DMS53 treated with DMSO at 0.1 percent for 48 hours (cell line): ENCODE measurements at regions not wholly inside any gene's neighbourhood (a gene's known extent, or its start where the extent isn't known, plus 50 kb on each side); places are given as distances from the start of the nearest gene placed in this dataset.
"Not testable (repeated sequence)": the region's sequence is repeated elsewhere in the genome, so short reads cannot be mapped to it uniquely, and the experiment has no call there.

Source experiments
- DNase-seq: peaks from one replicate; lab custom pipeline; 2025; ENCODE audit not compliant: unreplicated experiment; lab: John Stamatoyannopoulos, UW

GRCh38 chr6:168193816-168194721, 115.1 kb upstream of the FRMD1 start:
- DNase-seq = peak; percentile 74

- DNase-seq = no peak
Measured at GRCh38 chr6:168192901-168193815, 114.1 kb upstream of the FRMD1 start.

- DNase-seq = no peak
Measured at GRCh38 chr6:168192195-168192900, 113.3 kb upstream of the FRMD1 start.

- DNase-seq = no peak
Measured at GRCh38 chr6:168190646-168191443, 111.8 kb upstream of the FRMD1 start.

- DNase-seq = no peak
Measured at GRCh38 chr6:168190014-168190405, 111.0 kb upstream of the FRMD1 start.

- DNase-seq = no peak
Measured at GRCh38 chr6:168189200-168190013, 110.4 kb upstream of the FRMD1 start.

GRCh38 chr6:168188369-168189199, 109.6 kb upstream of the FRMD1 start:
- no peak for DNase-seq

GRCh38 chr6:168186438-168186837, 107.4 kb upstream of the FRMD1 start:
- no peak for DNase-seq

- DNase-seq = not testable (repeated sequence)
Measured at GRCh38 chr6:168186018-168186417, 107.0 kb upstream of the FRMD1 start.

GRCh38 chr6:168184701-168185100, 105.7 kb upstream of the FRMD1 start:
- no peak for DNase-seq

- DNase-seq = no peak
Measured at GRCh38 chr6:168183613-168183970, 104.6 kb upstream of the FRMD1 start.

GRCh38 chr6:168182908-168183612, 104.0 kb upstream of the FRMD1 start:
- DNase-seq = no peak

- no peak for DNase-seq
Measured at GRCh38 chr6:168182366-168182765, 103.4 kb upstream of the FRMD1 start.

- DNase-seq = no peak
Measured at GRCh38 chr6:168181876-168182275, 102.9 kb upstream of the FRMD1 start.

GRCh38 chr6:168181316-168181715, 102.3 kb upstream of the FRMD1 start:
- DNase-seq = no peak

- DNase-seq = peak; percentile 14
Measured at GRCh38 chr6:168180548-168181011, 101.6 kb upstream of the FRMD1 start.

- DNase-seq = no peak
Measured at GRCh38 chr6:168179702-168180382, 100.8 kb upstream of the FRMD1 start.
